SK-N-SH (cell line): ENCODE measurements at regions not wholly inside any gene's neighbourhood (a gene's known extent, or its start where the extent isn't known, plus 50 kb on each side); places are given as distances from the start of the nearest gene placed in this dataset.

ENCODE experiments used
- CTCF ChIA-PET: fragments of 300-600, 350-600 bp; formaldehyde crosslinking; extraction: SDS; loops from one replicate; lab custom pipeline; 2021; lab: Yijun Ruan, JAX
- POLR2A ChIA-PET: fragments of 350-600 bp; sonication (Branson Sonifier 250); formaldehyde crosslinking; extraction: SDS; loops from one replicate; lab custom pipeline; 2020; ENCODE audit warnings: antibody characterized with exemption, inconsistent platforms; lab: Yijun Ruan, JAX
- DNase-seq: peaks from one replicate; pipeline ENCODE4 v3.0.0; 2012
- H2AFZ ChIP-seq: fragments of 200-600 bp; sonication (generic); 2 replicates; pipeline ENCODE4 v1.8.1; 2016; ENCODE audit warnings: antibody characterized with exemption, mild to moderate bottlenecking, low read depth
- H3F3A ChIP-seq: fragments of 200-600 bp; sonication (generic); replicated peaks from 2 replicates; pipeline ENCODE3; 2016; ENCODE audit warnings: antibody characterized with exemption, mild to moderate bottlenecking; ENCODE audit not compliant: insufficient read depth
- H3K27ac ChIP-seq, 2 experiments: fragments of 200-500 bp in 1 of 2; fragments of 200-600 bp in 1 of 2; sonication (Bioruptor generic) in 1 of 2; sonication (generic), shearing (Covaris generic) in 1 of 2; 2 replicates each; pipeline versions ENCODE4 v1.5.1 to v1.6.1; 2014 to 2016; ENCODE audit warnings: low read depth in 2 of 2, inconsistent platforms in 1 of 2, low read length in 1 of 2, mild to moderate bottlenecking in 1 of 2, mixed read lengths in 1 of 2
- H3K27me3 ChIP-seq: fragments of 200-600 bp; sonication (generic), shearing (Covaris generic); 2 replicates; pipeline ENCODE4 v1.6.1; 2016; ENCODE audit warnings: mixed run types; ENCODE audit not compliant: insufficient read depth
- H3K36me3 ChIP-seq, 2 experiments: fragments of 200-500 bp in 1 of 2; fragments of 200-600 bp in 1 of 2; sonication (Bioruptor generic) in 1 of 2; sonication (generic) in 1 of 2; replicated peaks in 1 of 2; 2 replicates each; pipeline versions ENCODE3 to v1.5.1; 2014 to 2016; ENCODE audit warnings: low read length in 1 of 2, mild to moderate bottlenecking in 1 of 2; ENCODE audit not compliant: insufficient read depth in 2 of 2, control insufficient read depth in 1 of 2
- H3K4me1 ChIP-seq, 2 experiments: fragments of 200-500 bp in 1 of 2; fragments of 200-600 bp in 1 of 2; sonication (Bioruptor generic) in 1 of 2; sonication (generic), shearing (Covaris generic) in 1 of 2; 2 replicates each; pipeline versions ENCODE4 v1.5.1 to v1.6.1; 2014 to 2016; ENCODE audit warnings: low read depth in 1 of 2, low read length in 1 of 2, mixed run types in 1 of 2; ENCODE audit not compliant: insufficient read depth in 2 of 2, control insufficient read depth in 1 of 2
- H3K4me2 ChIP-seq: fragments of 200-600 bp; sonication (generic), shearing (Covaris generic); 2 replicates; pipeline ENCODE4 v1.6.1; 2017; ENCODE audit warnings: mixed run types
- H3K4me3 ChIP-seq, 2 experiments: fragments of 200-500 bp in 1 of 2; fragments of 200-600 bp in 1 of 2; sonication (Bioruptor generic) in 1 of 2; sonication (generic), shearing (Covaris generic) in 1 of 2; 2 replicates each; pipeline versions ENCODE4 v1.5.1 to v1.8.1; 2014 to 2016; ENCODE audit warnings: low read depth in 2 of 2, inconsistent platforms in 1 of 2, low read length in 1 of 2, mild to moderate bottlenecking in 1 of 2, mixed read lengths in 1 of 2, moderate library complexity in 1 of 2
- H3K79me2 ChIP-seq: fragments of 200-600 bp; sonication (generic); 2 replicates; pipeline ENCODE4 v1.8.1; 2017; ENCODE audit warnings: mild to moderate bottlenecking; ENCODE audit not compliant: insufficient read depth
- H3K9ac ChIP-seq: fragments of 200-600 bp; sonication (generic); 2 replicates; pipeline ENCODE4 v1.6.1; 2017; ENCODE audit warnings: mixed run types
- H3K9me2 ChIP-seq: fragments of 200-600 bp; sonication (generic); 2 replicates; pipeline ENCODE4 v1.6.1; 2017; ENCODE audit warnings: mixed run types
- H3K9me3 ChIP-seq: fragments of 200-600 bp; sonication (generic); 2 replicates; pipeline ENCODE4 v1.6.1; 2017; ENCODE audit warnings: mixed run types, mild to moderate bottlenecking, moderate library complexity
- H4K20me1 ChIP-seq: fragments of 200-600 bp; sonication (generic); 2 replicates; pipeline ENCODE4 v1.6.1; 2017; ENCODE audit warnings: mild to moderate bottlenecking, mixed run types; ENCODE audit not compliant: insufficient read depth
- CHD2 ChIP-seq: fragments of 150-350 bp; IDR thresholded peaks from 2 replicates; pipeline ENCODE4 v1.6.1; 2018; ENCODE audit warnings: low read length; ENCODE audit not compliant: partially characterized antibody
- CTCF ChIP-seq: fragments of 200-600 bp; sonication (generic); IDR thresholded peaks from 2 replicates; pipeline ENCODE4 v1.6.1; 2017; ENCODE audit warnings: antibody characterized with exemption, mild to moderate bottlenecking, moderate library complexity
- EP300 ChIP-seq, 2 experiments: IDR thresholded peaks; 2 replicates each; pipeline versions ENCODE4 v1.4.0 to v1.6.1; 2012; ENCODE audit warnings: borderline replicate concordance in 1 of 2, low read depth in 1 of 2, low read length in 1 of 2
- EZH2phosphoT487 ChIP-seq: fragments of 200-600 bp; sonication (generic); IDR thresholded peaks from 2 replicates; pipeline ENCODE4 v1.6.1; 2017; ENCODE audit warnings: low read depth, mixed run types, mild to moderate bottlenecking, antibody characterized with exemption, moderate library complexity, borderline replicate concordance
- GATA2 ChIP-seq: sonication (generic); formaldehyde crosslinking; IDR thresholded peaks from 2 replicates; pipeline ENCODE4 v1.5.0; 2020; ENCODE audit warnings: mild to moderate bottlenecking, missing genetic modification reagents
- JUND ChIP-seq: IDR thresholded peaks from 2 replicates; pipeline ENCODE4 v1.4.0; 2012
- MEF2A ChIP-seq: IDR thresholded peaks from 2 replicates; pipeline ENCODE4 v1.4.0; 2012; ENCODE audit warnings: low read depth, borderline replicate concordance
- MXI1 ChIP-seq: IDR thresholded peaks from 2 replicates; pipeline ENCODE4 v1.6.1; 2012; ENCODE audit warnings: mild to moderate bottlenecking, low read depth, low read length, improper control_type of control experiment
- NRF1 ChIP-seq: IDR thresholded peaks from 2 replicates; pipeline ENCODE4 v1.6.1; 2012; ENCODE audit warnings: low read depth, mild to moderate bottlenecking, low read length
- POLR2AphosphoS5 ChIP-seq: IDR thresholded peaks from 2 replicates; pipeline ENCODE4 v1.6.1; 2012; ENCODE audit warnings: low read depth, low read length
- RAD21 ChIP-seq: IDR thresholded peaks from 2 replicates; pipeline ENCODE4 v1.6.1; 2012; ENCODE audit warnings: mild to moderate bottlenecking, low read length
- RCOR1 ChIP-seq: fragments of 150-350 bp; IDR thresholded peaks from 2 replicates; pipeline ENCODE4 v1.6.1; 2017; ENCODE audit warnings: antibody characterized with exemption, low read length
- SIN3A ChIP-seq: IDR thresholded peaks from 2 replicates; pipeline ENCODE4 v1.6.1; 2012; ENCODE audit warnings: low read depth, mild to moderate bottlenecking, low read length, moderate library complexity, borderline replicate concordance
- SMC3 ChIP-seq: IDR thresholded peaks from 2 replicates; pipeline ENCODE4 v1.6.1; 2012; ENCODE audit warnings: low read depth, low read length, improper control_type of control experiment
- TCF12 ChIP-seq: IDR thresholded peaks from 2 replicates; pipeline ENCODE4 v1.4.0; 2012
- TEAD4 ChIP-seq: IDR thresholded peaks from 2 replicates; pipeline ENCODE4 v1.4.0; 2012; ENCODE audit warnings: mild to moderate bottlenecking, borderline replicate concordance; ENCODE audit not compliant: insufficient read depth
- YY1 ChIP-seq: IDR thresholded peaks from 2 replicates; pipeline ENCODE4 v1.4.0; 2012; ENCODE audit warnings: low read depth, mild to moderate bottlenecking
- WGBS: methylation state at CpG from one replicate; pipeline ENCODE4 v1.1.6; 2017; ENCODE audit warnings: low lambda C conversion rate; 5-methylcytosine and 5-hydroxymethylcytosine counted together
- TF ChIP-seq, protein P1 (sequence below): fragments of 150-350 bp; IDR thresholded peaks from 2 replicates; pipeline ENCODE4 v1.6.1; 2017; ENCODE audit warnings: antibody characterized with exemption, low read length, low read depth, borderline replicate concordance

GRCh38 chr6:40720375-40720748, 133.2 kb upstream of the LRFN2 start (continued):
- no peak for TF ChIP-seq CTCF
- no peak for TF ChIP-seq NRF1
- TF ChIP-seq EZH2phosphoT487: no peak

- TF ChIP-seq CHD2: peak; percentile 66
- peak; percentile 57; the same call in 1 of the 2 replicates for TF ChIP-seq TCF12
- no peak for TF ChIP-seq TEAD4
- TF ChIP-seq SIN3A: no peak
- TF ChIP-seq SMC3: no peak
- TF ChIP-seq RCOR1: peak; percentile 89
- TF ChIP-seq EP300 (IDR thresholded peaks at IDR 0.05; ENCODE audit: borderline replicate concordance in 1 of 2, low read depth in 1 of 2, low read length in 1 of 2): peak in 1 of 2 experiments; percentile 80; a peak in 2 of 4 replicates
- TF ChIP-seq GATA2 (CRISPR knock-in tag): peak; percentile 87
- TF ChIP-seq POLR2AphosphoS5: peak; percentile 46; the same call in 1 of the 2 replicates
- Histone ChIP-seq H3K4me2 (peak overlapping the region; percentile 70), H3F3A (no peaks in the 10 kb centered on the region), H3K27me3 (no peaks in the 10 kb centered on the region), H4K20me1 (no peaks in the 10 kb centered on the region), H3K79me2 (no peaks in the 10 kb centered on the region), H3K4me1 (peaks cover 15 to 70% of the 10 kb centered on the region in 2 experiments; a peak in 3 of 4 replicates), H2AFZ (peak overlapping the region; percentile 87), H3K36me3 (no peaks in the 10 kb centered on the region), H3K9ac (peak overlapping the region; percentile 43), H3K9me3 (no peaks in the 10 kb centered on the region), H3K9me2 (no peaks in the 10 kb centered on the region), H3K4me3 (peak overlapping the region in 1 of 2 experiments; percentile 13; a peak in 2 of 4 replicates), H3K27ac (peak overlapping the region; percentile 47 to 99)
- 25% methylated on average over 7 of the region's 7 CpGs for WGBS
- DNase-seq: peak; percentile 56
- POLR2A ChIA-PET: interaction anchor here (0.8 to 0.9 kb wide), 3 partner anchors 14 to 444 kb away, joined by 3 to 4 read pairs (median 3); no protein-coding TSS in a partner anchor
- CTCF ChIA-PET: interaction anchor here (0.6 to 4.0 kb wide), 8 partner anchors 14 to 391 kb away, joined by 3 to 14 read pairs (median 3); partner anchors contain the start of gene LRFN2
Measured at GRCh38 chr6:40719671-40720374, 132.7 kb upstream of the LRFN2 start.

DNA sequence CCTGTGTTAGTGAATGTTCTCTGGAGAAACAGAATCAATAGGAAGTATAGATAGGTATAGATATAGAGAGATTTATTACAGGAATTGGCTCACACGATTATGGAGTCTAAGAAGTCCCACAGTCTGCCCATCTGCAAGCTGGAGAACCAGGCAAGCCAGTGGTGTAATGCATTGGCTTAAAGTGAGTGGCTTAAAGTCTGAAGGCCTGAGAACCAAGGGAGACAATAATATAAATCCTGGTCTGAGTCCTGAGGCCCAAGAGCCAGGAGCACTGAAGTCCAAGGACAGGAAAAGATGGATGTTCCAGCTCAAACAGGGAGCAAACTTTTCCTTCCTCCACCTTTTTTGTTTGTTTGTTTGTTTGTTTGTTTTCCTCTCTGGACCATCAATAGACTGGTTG, 131.2 kb upstream of the LRFN2 start:
- Histone ChIP-seq H2AFZ (no peak overlapping the region), H3K4me3 (no peak overlapping the region), H3K36me3 (no peaks in the 10 kb centered on the region), H3K9ac (no peak overlapping the region), H3F3A (no peaks in the 10 kb centered on the region), H4K20me1 (no peaks in the 10 kb centered on the region), H3K79me2 (no peaks in the 10 kb centered on the region), H3K9me3 (no peaks in the 10 kb centered on the region), H3K27me3 (no peaks in the 10 kb centered on the region), H3K4me1 (peaks cover 7 to 61% of the 10 kb centered on the region in 2 experiments; a peak in 3 of 4 replicates), H3K4me2 (no peak overlapping the region), H3K9me2 (no peaks in the 10 kb centered on the region)
- 67% methylated on average over 1 of the region's 1 CpG for WGBS
- POLR2A ChIA-PET: no interaction called here
- no peak for DNase-seq
- TF ChIP-seq RCOR1 (no peak), RAD21 (no peak), MEF2A (no peak), YY1 (no peak), MXI1 (no peak), SMC3 (no peak), JUND (no peak), CTCF (no peak)
- TF ChIP-seq, protein P1, sequence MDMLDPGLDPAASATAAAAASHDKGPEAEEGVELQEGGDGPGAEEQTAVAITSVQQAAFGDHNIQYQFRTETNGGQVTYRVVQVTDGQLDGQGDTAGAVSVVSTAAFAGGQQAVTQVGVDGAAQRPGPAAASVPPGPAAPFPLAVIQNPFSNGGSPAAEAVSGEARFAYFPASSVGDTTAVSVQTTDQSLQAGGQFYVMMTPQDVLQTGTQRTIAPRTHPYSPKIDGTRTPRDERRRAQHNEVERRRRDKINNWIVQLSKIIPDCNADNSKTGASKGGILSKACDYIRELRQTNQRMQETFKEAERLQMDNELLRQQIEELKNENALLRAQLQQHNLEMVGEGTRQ: no peak
- TF ChIP-seq, all 33 proteins: peak for 0
- CTCF ChIA-PET: interaction anchor here (1.1 to 4.0 kb wide), 3 partner anchors 86 to 390 kb away, joined by 3 to 14 read pairs (median 3); partner anchors contain the start of gene LRFN2
- H3K27ac ChIP-seq: peak overlapping the region in 1 of 2 experiments; percentile 99; a peak in 2 of 4 replicates
